ENCODE measurements at regions not wholly inside any gene's neighbourhood (a gene's known extent, or its start where the extent isn't known, plus 50 kb on each side); places are given as distances from the start of the nearest gene placed in this dataset.

- no peak for TF ChIP-seq CTCF (IDR thresholded peaks at IDR 0.05; ENCODE audit: low read depth, low read length, missing control alignments)
- DNase-seq (ENCODE audit: low read depth): no peak
- in situ Hi-C loops (cut with HindIII; ENCODE audit: low sequenced_read_pairs): no loop called here
- no peak overlapping the region for H3K4me3 ChIP-seq (ENCODE audit: low read depth, low read length)
Observed at GRCh38 chr14:46490238-46490685, 161.3 kb downstream of the RPL10L start.

- H3K4me3 ChIP-seq (ENCODE audit: low read depth, low read length): no peak overlapping the region
- no peak for DNase-seq (ENCODE audit: low read depth)
- TF ChIP-seq CTCF (IDR thresholded peaks at IDR 0.05; ENCODE audit: low read depth, low read length, missing control alignments): no peak
- in situ Hi-C loops (cut with HindIII; ENCODE audit: low sequenced_read_pairs): no loop called here
Observed at GRCh38 chr14:46488374-46488773, 163.2 kb downstream of the RPL10L start.

GRCh38 chr14:46487582-46488350 lies 163.8 kb downstream of the RPL10L start:
- DNase-seq (ENCODE audit: low read depth): no peak

GRCh38 chr14:46482200-46482599 lies 169.4 kb downstream of the RPL10L start:
- no peak for TF ChIP-seq CTCF (IDR thresholded peaks at IDR 0.05; ENCODE audit: low read depth, low read length, missing control alignments)
- in situ Hi-C loops (cut with HindIII; ENCODE audit: low sequenced_read_pairs): no loop called here
- no peak overlapping the region for H3K4me3 ChIP-seq (ENCODE audit: low read depth, low read length)
- no peak for DNase-seq (ENCODE audit: low read depth)

More at GRCh38 chr14:46487582-46488350, 163.8 kb downstream of the RPL10L start:
- no peak for TF ChIP-seq CTCF (IDR thresholded peaks at IDR 0.05; ENCODE audit: low read depth, low read length, missing control alignments)
- in situ Hi-C loops (cut with HindIII; ENCODE audit: low sequenced_read_pairs): no loop called here
- H3K4me3 ChIP-seq (ENCODE audit: low read depth, low read length): no peak overlapping the region

GRCh38 chr14:46480817-46481216 lies 170.8 kb downstream of the RPL10L start:
- DNase-seq (ENCODE audit: low read depth): no peak
- in situ Hi-C loops (cut with HindIII; ENCODE audit: low sequenced_read_pairs): no loop called here
- no peak for TF ChIP-seq CTCF (IDR thresholded peaks at IDR 0.05; ENCODE audit: low read depth, low read length, missing control alignments)
- H3K4me3 ChIP-seq (ENCODE audit: low read depth, low read length): no peak overlapping the region

GRCh38 chr14:46472261-46472660 lies 179.3 kb downstream of the RPL10L start:
- no peak for DNase-seq (ENCODE audit: low read depth)
- in situ Hi-C loops (cut with HindIII; ENCODE audit: low sequenced_read_pairs): no loop called here
- TF ChIP-seq CTCF (IDR thresholded peaks at IDR 0.05; ENCODE audit: low read depth, low read length, missing control alignments): no peak
- no peak overlapping the region for H3K4me3 ChIP-seq (ENCODE audit: low read depth, low read length)

All from astrocyte of the cerebellum (primary cell).